Activated T-helper 2 cell treated with anti-CD3 and anti-CD28 coated beads, Interferon-gamma antibody, Interleukin-2, Interleukin-4, amounts not matched to agents 10 μg/mL and 5 μg/mL and 100 μg/mL, durations not matched to agents 14 hours and 24 hours and 36 hours (primary cell): ENCODE measurements at regions not wholly inside any gene's neighbourhood (a gene's known extent, or its start where the extent isn't known, plus 50 kb on each side); places are given as distances from the start of the nearest gene placed in this dataset.

ENCODE experiments used
- DNase-seq: peaks from one replicate; pipeline ENCODE4 v3.0.0; 2021; ENCODE audit warnings: low spot score
- H3K27ac Mint-ChIP-seq: one replicate; pipeline ENCODE4 v1.8.0; 2021; ENCODE audit warnings: mixed read lengths
- H3K27me3 Mint-ChIP-seq: one replicate; pipeline ENCODE4 v1.8.0; 2021; ENCODE audit warnings: low read depth, mixed read lengths
- H3K36me3 Mint-ChIP-seq: one replicate; pipeline ENCODE4 v1.8.0; 2021; ENCODE audit warnings: low read depth, mixed read lengths
- H3K4me1 Mint-ChIP-seq: one replicate; pipeline ENCODE4 v1.8.0; 2021; ENCODE audit warnings: low read depth, mixed read lengths
- H3K4me3 Mint-ChIP-seq: one replicate; pipeline ENCODE4 v1.8.0; 2021; ENCODE audit warnings: low read depth, mild to moderate bottlenecking, moderate library complexity, mixed read lengths
- H3K9me3 Mint-ChIP-seq: one replicate; pipeline ENCODE4 v1.8.0; 2021; ENCODE audit warnings: mixed read lengths
- intact Hi-C: fragments of 100-400 bp; cut with micrococcal nuclease; formaldehyde crosslinking; loops from one replicate; pipeline ENCODE4 v1.15.1; 2023

- H3K36me3 Mint-ChIP-seq = no peaks in the 10 kb centered on the region
- no peak overlapping the region for H3K4me3 Mint-ChIP-seq
- H3K27ac Mint-ChIP-seq = no peak overlapping the region
- no peak for DNase-seq
- H3K4me1 Mint-ChIP-seq = no peaks in the 10 kb centered on the region
- intact Hi-C loops = no loop called here
- no peaks in the 10 kb centered on the region for H3K27me3 Mint-ChIP-seq
- no peaks in the 10 kb centered on the region for H3K9me3 Mint-ChIP-seq
These were observed 336.0 kb downstream of the PDHA2 start for GRCh38 chr4:96175871-96176270.

DNA sequence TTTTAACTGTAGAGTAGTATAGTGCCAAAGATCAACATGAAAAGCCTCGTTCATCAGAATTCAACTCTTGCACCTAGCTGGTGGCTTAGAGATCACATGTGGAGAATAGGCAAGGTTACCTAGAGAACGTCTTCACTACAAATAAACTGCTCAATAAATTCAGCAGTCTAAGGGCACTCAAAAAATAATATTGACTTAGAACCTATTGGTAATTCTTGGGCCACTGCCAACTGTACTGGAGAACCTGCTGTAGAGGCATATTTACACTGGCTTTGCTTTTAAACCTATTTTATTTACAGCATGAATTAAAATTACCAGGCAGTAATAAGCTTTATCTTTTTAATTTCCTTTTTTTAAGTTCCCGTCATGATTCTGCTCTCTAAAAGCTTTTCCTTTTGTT is 343.7 kb downstream of the PDHA2 start:
- Mint-ChIP-seq H3K27ac (no peak overlapping the region), H3K4me1 (no peaks in the 10 kb centered on the region), H3K27me3 (no peaks in the 10 kb centered on the region), H3K9me3 (no peaks in the 10 kb centered on the region), H3K36me3 (no peaks in the 10 kb centered on the region), H3K4me3 (no peak overlapping the region)
- intact Hi-C loops = no loop called here
- DNase-seq = no peak

GRCh38 chr4:96186593-96186992 is 346.7 kb downstream of the PDHA2 start:
- no peak overlapping the region for H3K4me3 Mint-ChIP-seq
- H3K4me1 Mint-ChIP-seq = no peaks in the 10 kb centered on the region
- H3K36me3 Mint-ChIP-seq = no peaks in the 10 kb centered on the region
- H3K9me3 Mint-ChIP-seq = no peaks in the 10 kb centered on the region
- intact Hi-C loops = no loop called here
- DNase-seq = no peak
- no peaks in the 10 kb centered on the region for H3K27me3 Mint-ChIP-seq
- no peak overlapping the region for H3K27ac Mint-ChIP-seq

GRCh38 chr4:96189761-96190160 is 349.9 kb downstream of the PDHA2 start:
- Mint-ChIP-seq H3K4me3 (no peak overlapping the region), H3K27ac (no peak overlapping the region), H3K9me3 (no peaks in the 10 kb centered on the region), H3K27me3 (no peaks in the 10 kb centered on the region), H3K4me1 (no peaks in the 10 kb centered on the region), H3K36me3 (no peaks in the 10 kb centered on the region)
- DNase-seq = no peak
- intact Hi-C loops = no loop called here

DNA sequence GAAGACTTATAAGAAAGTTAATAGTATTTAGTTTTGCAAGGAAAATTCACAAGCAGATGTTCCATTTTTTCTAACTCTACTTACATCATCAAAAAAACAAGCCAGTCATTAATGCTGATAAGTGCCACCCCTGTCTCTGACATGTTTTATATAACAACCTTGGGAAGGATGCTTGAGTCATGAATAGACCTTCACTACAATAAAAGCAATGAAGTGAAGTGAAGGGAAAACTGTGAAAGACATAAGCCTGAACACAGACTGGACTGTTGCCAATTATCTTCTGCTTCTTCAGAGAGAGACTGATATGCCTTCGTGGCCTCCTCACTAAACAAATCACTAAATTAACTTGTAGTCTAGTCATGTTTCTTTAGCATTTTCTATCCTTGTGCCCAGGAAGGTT is 353.2 kb downstream of the PDHA2 start:
- Mint-ChIP-seq H3K27me3 (no peaks in the 10 kb centered on the region), H3K4me1 (no peaks in the 10 kb centered on the region), H3K4me3 (no peak overlapping the region), H3K9me3 (no peaks in the 10 kb centered on the region), H3K27ac (no peak overlapping the region), H3K36me3 (no peaks in the 10 kb centered on the region)
- intact Hi-C loops = no loop called here
- DNase-seq = no peak

DNA sequence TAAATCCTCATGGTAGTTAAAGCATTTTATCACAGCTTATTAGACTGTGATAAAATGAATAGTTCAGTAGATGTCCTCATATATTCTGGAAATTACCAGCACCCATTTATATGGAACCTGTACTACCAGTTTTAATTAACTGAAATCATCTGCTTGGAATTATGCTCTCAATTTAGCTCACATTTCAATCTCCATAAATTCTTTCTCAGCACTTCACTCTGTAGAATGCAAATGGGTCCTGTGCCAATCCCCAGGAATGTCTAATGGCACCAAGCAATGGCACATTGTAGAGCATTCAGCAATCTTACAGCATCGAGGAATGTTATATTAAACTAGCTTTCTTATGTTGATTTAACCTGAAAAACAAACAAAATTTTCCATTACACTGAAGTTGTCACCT is 355.1 kb downstream of the PDHA2 start:
- H3K27ac Mint-ChIP-seq = no peak overlapping the region

GRCh38 chr4:96205143-96205936 is 365.4 kb downstream of the PDHA2 start:
- H3K27ac Mint-ChIP-seq = no peak overlapping the region
- H3K36me3 Mint-ChIP-seq = no peaks in the 10 kb centered on the region
- intact Hi-C loops = no loop called here
- H3K9me3 Mint-ChIP-seq = no peaks in the 10 kb centered on the region
- H3K4me1 Mint-ChIP-seq = no peaks in the 10 kb centered on the region
- H3K4me3 Mint-ChIP-seq = no peak overlapping the region
- no peaks in the 10 kb centered on the region for H3K27me3 Mint-ChIP-seq
- DNase-seq = no peak

More for the DNA sequence above, 355.1 kb downstream of the PDHA2 start:
- Mint-ChIP-seq H3K4me1 (no peaks in the 10 kb centered on the region), H3K9me3 (no peaks in the 10 kb centered on the region), H3K27me3 (no peaks in the 10 kb centered on the region), H3K36me3 (no peaks in the 10 kb centered on the region), H3K4me3 (no peak overlapping the region)
- intact Hi-C loops = no loop called here
- no peak for DNase-seq

GRCh38 chr4:96227515-96227914 is 387.6 kb downstream of the PDHA2 start:
- no peak overlapping the region for H3K27ac Mint-ChIP-seq
- H3K27me3 Mint-ChIP-seq = no peaks in the 10 kb centered on the region
- H3K4me1 Mint-ChIP-seq = no peaks in the 10 kb centered on the region
- DNase-seq = no peak
- H3K4me3 Mint-ChIP-seq = no peak overlapping the region
- no peaks in the 10 kb centered on the region for H3K9me3 Mint-ChIP-seq
- intact Hi-C loops = no loop called here
- H3K36me3 Mint-ChIP-seq = no peaks in the 10 kb centered on the region

GRCh38 chr4:96228463-96228862 is 388.6 kb downstream of the PDHA2 start:
- no peak overlapping the region for H3K4me3 Mint-ChIP-seq
- H3K27me3 Mint-ChIP-seq = no peaks in the 10 kb centered on the region

DNA sequence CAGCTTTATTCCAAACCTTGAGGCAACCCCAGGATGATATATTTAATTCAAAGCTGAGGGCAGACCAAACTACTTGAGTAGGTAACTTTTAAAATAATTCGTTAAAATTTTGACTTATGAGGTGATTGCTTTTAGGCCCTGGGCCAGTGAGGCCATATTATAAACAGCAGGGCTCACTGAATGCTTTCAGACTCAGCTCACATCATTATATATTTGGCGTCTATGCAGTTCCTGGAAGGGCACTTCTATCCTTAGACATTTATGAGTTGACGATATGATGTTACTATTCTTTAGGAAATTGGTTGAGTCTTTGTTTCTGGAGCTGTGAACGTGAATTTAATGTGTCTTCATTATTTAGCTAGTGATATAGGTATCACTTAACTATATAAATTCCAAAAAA is 400.1 kb downstream of the PDHA2 start:
- H3K27me3 Mint-ChIP-seq = no peaks in the 10 kb centered on the region
- no peak for DNase-seq
- no peaks in the 10 kb centered on the region for H3K4me1 Mint-ChIP-seq
- intact Hi-C loops = no loop called here
- H3K4me3 Mint-ChIP-seq = no peak overlapping the region
- no peak overlapping the region for H3K27ac Mint-ChIP-seq
- no peaks in the 10 kb centered on the region for H3K36me3 Mint-ChIP-seq
- no peaks in the 10 kb centered on the region for H3K9me3 Mint-ChIP-seq

More at GRCh38 chr4:96228463-96228862, 388.6 kb downstream of the PDHA2 start:
- H3K27ac Mint-ChIP-seq = no peak overlapping the region
- intact Hi-C loops = no loop called here
- H3K36me3 Mint-ChIP-seq = no peaks in the 10 kb centered on the region
- no peaks in the 10 kb centered on the region for H3K4me1 Mint-ChIP-seq
- no peaks in the 10 kb centered on the region for H3K9me3 Mint-ChIP-seq
- DNase-seq = no peak

GRCh38 chr4:96241819-96242218 is 401.9 kb downstream of the PDHA2 start:
- intact Hi-C loops = no loop called here
- DNase-seq = no peak

DNA sequence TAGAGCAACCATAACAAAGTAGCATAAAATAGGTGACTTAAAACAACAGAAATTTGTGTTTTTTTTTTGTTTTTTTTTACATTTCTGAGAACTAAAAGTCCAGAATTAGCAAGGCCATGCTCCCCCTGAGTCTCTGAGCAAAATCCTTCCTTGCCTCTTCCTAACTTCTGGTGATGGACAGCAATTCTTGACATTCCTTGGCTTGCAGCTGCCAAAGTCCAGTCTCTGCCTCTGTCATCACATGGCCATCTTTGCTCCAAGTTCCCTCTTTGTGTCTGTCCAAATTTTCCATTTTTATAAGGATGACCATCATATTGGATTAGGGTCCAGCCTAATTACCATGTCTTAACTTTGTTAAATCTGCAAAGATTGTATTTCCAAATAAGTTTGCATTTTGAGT is 407.2 kb downstream of the PDHA2 start:
- Mint-ChIP-seq H3K27me3 (no peaks in the 10 kb centered on the region), H3K36me3 (no peaks in the 10 kb centered on the region), H3K4me3 (no peak overlapping the region), H3K9me3 (no peaks in the 10 kb centered on the region), H3K27ac (no peak overlapping the region), H3K4me1 (no peaks in the 10 kb centered on the region)
- no peak for DNase-seq
- intact Hi-C loops = no loop called here

More at GRCh38 chr4:96241819-96242218, 401.9 kb downstream of the PDHA2 start:
- Mint-ChIP-seq H3K27ac (no peak overlapping the region), H3K36me3 (no peaks in the 10 kb centered on the region), H3K9me3 (no peaks in the 10 kb centered on the region), H3K4me1 (no peaks in the 10 kb centered on the region), H3K27me3 (no peaks in the 10 kb centered on the region), H3K4me3 (no peak overlapping the region)

DNA sequence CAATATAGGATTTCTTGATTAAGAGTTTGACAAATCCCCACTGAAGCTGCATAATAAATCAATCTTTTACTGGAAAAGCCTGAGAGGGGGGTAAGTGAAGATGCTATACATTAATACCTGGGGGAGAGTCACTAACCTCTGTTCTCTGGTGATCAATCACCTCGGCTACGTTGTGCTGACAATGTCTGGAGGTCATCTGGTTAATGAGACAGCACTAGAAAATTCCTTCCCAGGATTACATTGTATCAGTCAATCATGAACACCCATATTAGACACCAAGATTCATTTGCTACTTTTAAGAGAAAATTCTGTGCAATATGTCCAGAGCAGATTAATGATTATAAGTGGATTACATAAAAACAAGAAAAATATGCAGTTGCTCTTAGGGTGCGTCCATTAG is 408.3 kb downstream of the PDHA2 start:
- H3K9me3 Mint-ChIP-seq = no peaks in the 10 kb centered on the region

More for the DNA sequence above, 408.3 kb downstream of the PDHA2 start:
- Mint-ChIP-seq H3K36me3 (no peaks in the 10 kb centered on the region), H3K4me3 (no peak overlapping the region), H3K27me3 (no peaks in the 10 kb centered on the region), H3K4me1 (no peaks in the 10 kb centered on the region), H3K27ac (no peak overlapping the region)
- no peak for DNase-seq
- intact Hi-C loops = no loop called here
